ENCODE measurements at regions not wholly inside any gene's neighbourhood (a gene's known extent, or its start where the extent isn't known, plus 50 kb on each side); places are given as distances from the start of the nearest gene placed in this dataset.

DNA sequence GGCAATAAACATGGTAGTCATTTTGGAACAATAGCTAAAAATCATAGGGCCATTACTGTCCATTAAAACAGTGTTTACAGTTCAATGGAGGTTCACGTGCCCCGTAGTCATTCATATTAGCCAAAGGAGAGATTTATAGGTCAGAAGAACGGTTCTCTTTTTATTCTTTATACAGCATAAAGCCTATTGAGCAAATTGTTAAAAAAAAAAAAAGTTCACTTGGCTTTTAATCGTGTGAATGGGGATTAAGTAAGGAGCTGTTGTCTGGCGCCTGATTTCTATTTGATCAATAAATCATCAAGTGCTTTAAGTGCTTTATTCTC, 69.1 kb upstream of the TBCA start:
- no peaks in the 10 kb centered on the region for H3K79me2 ChIP-seq (ENCODE audit: control insufficient read depth, insufficient read depth, low read length)
- FAIRE-seq (no peak), DNase-seq (ENCODE audit: low read depth, low spot score) (no peak), ATAC-seq (no peak)
- no peaks in the 10 kb centered on the region for H4K20me1 ChIP-seq (ENCODE audit: control insufficient read depth, insufficient read depth)
- TF ChIP-seq CHD2 (IDR thresholded peaks at IDR 0.05; ENCODE audit: borderline replicate concordance, low read depth, low read length): no peak
- no peak for TF ChIP-seq TCF12 (IDR thresholded peaks at IDR 0.05; ENCODE audit: low read depth, low read length)
- TF ChIP-seq JUNB (IDR thresholded peaks at IDR 0.05): no peak
- TF ChIP-seq, protein P1, sequence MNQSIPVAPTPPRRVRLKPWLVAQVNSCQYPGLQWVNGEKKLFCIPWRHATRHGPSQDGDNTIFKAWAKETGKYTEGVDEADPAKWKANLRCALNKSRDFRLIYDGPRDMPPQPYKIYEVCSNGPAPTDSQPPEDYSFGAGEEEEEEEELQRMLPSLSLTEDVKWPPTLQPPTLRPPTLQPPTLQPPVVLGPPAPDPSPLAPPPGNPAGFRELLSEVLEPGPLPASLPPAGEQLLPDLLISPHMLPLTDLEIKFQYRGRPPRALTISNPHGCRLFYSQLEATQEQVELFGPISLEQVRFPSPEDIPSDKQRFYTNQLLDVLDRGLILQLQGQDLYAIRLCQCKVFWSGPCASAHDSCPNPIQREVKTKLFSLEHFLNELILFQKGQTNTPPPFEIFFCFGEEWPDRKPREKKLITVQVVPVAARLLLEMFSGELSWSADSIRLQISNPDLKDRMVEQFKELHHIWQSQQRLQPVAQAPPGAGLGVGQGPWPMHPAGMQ (IDR thresholded peaks at IDR 0.05; ENCODE audit: borderline replicate concordance): no peak
- TF ChIP-seq NR2F1 (conservative IDR thresholded peaks at IDR 0.05): no peak
- no peak for TF ChIP-seq HDAC6 (IDR thresholded peaks at IDR 0.05; ENCODE audit: unreplicated experiment)
- no peak for TF ChIP-seq PML (IDR thresholded peaks at IDR 0.05; ENCODE audit: low read length)
- no peak for TF ChIP-seq EP300 (IDR thresholded peaks at IDR 0.05; ENCODE audit: borderline replicate concordance in 1 of 2, control insufficient read depth in 1 of 2, low read depth in 2 of 2, low read length in 2 of 2)
- TF ChIP-seq NFXL1 (IDR thresholded peaks at IDR 0.05; ENCODE audit: borderline replicate concordance): no peak
- TF ChIP-seq RBBP5 (conservative IDR thresholded peaks at IDR 0.05): no peak
- peaks cover 0 to 2% of the 10 kb centered on the region in 2 experiments; a peak in 2 of 4 replicates for H3K27me3 ChIP-seq (replicated peaks in 1 of 2; ENCODE audit: control insufficient read depth in 2 of 2, insufficient read depth in 2 of 2, low read length in 1 of 2)
- no TSS peak for BruUV-seq (replicated peaks)
- intact Hi-C loops (cut with micrococcal nuclease; ENCODE audit: unreplicated experiment) (no loop called here), in situ Hi-C loops (cut with MboI) (no loop called here)
- CTCF ChIA-PET: interaction anchor here (0.6 to 1.8 kb wide), 5 partner anchors 12 to 285 kb away, joined by 3 to 6 read pairs (median 4); no protein-coding TSS in a partner anchor
- SMC1A ChIA-PET (ENCODE audit: uncharacterized antibody, unreplicated experiment): interaction anchor here (0.6 kb wide), 2 partner anchors 85 to 198 kb away, joined by 3 to 4 read pairs; no protein-coding TSS in a partner anchor
- no peak overlapping the region for H3K9ac ChIP-seq (ENCODE audit: control insufficient read depth, insufficient read depth, low read length)
- 61% methylated on average over 5 of the region's 5 CpGs for WGBS (ENCODE audit: insufficient coverage, insufficient replicate concordance, low lambda C conversion rate, missing lambda C conversion rate)
- H3K4me2 ChIP-seq (ENCODE audit: control insufficient read depth, insufficient read depth): no peak overlapping the region; the same call in 1 of the 2 replicates
- H3K27ac ChIP-seq (ENCODE audit: control insufficient read depth, insufficient read depth): no peak overlapping the region
- POLR2A ChIA-PET: no interaction called here
- RAD21 ChIA-PET (ENCODE audit: unreplicated experiment): interaction anchor here (1.0 to 1.1 kb wide), 2 partner anchors 11 to 33 kb away, joined by 3 read pairs; no protein-coding TSS in a partner anchor
- H3K4me1 ChIP-seq (ENCODE audit: control insufficient read depth, insufficient read depth, low read length): no peaks in the 10 kb centered on the region; the same call in 1 of the 2 replicates
- no peak overlapping the region for H3K4me3 ChIP-seq
- no peaks in the 10 kb centered on the region for H3K9me3 ChIP-seq (replicated peaks; ENCODE audit: control insufficient read depth, insufficient read depth, low read length)
- 0 out of 2 replicates have a peak overlapping the region, but pooled peaks have one; percentile 64 for H2AFZ ChIP-seq (ENCODE audit: control insufficient read depth, low read depth, low read length)
- H3K36me3 ChIP-seq (ENCODE audit: control insufficient read depth in 2 of 2, insufficient read depth in 2 of 2, low read length in 1 of 2): no peaks in the 10 kb centered on the region
